Endometrial microvascular endothelial cells (primary cell): ENCODE measurements at regions not wholly inside any gene's neighbourhood (a gene's known extent, or its start where the extent isn't known, plus 50 kb on each side); places are given as distances from the start of the nearest gene placed in this dataset.
"Not testable (repeated sequence)": the region's sequence is repeated elsewhere in the genome, so short reads cannot be mapped to it uniquely, and the experiment has no call there.

ENCODE experiments used
- in situ Hi-C: cut with HindIII; loops from 2 replicates; pipeline ENCODE4 v1.10.0; 2017; ENCODE audit warnings: low sequenced_read_pairs, low pct_unique_long_range_greater_than_20kb; ENCODE audit errors: inconsistent ontology term

GRCh38 chr12:14242825-14243224, 122.7 kb upstream of the ATF7IP start:
- in situ Hi-C loops = not testable (repeated sequence)

- in situ Hi-C loops = no loop called here
Measured at GRCh38 chr12:14243941-14244340, 121.5 kb upstream of the ATF7IP start.

GRCh38 chr12:14244876-14245669, 120.4 kb upstream of the ATF7IP start:
- in situ Hi-C loops = no loop called here

- in situ Hi-C loops = no loop called here
Measured at GRCh38 chr12:14247166-14247565, 118.3 kb upstream of the ATF7IP start.

GRCh38 chr12:14249368-14249767, 116.1 kb upstream of the ATF7IP start:
- in situ Hi-C loops = no loop called here

- in situ Hi-C loops = loop anchor here (10.0 kb wide), 1 partner anchor 162 kb away; no protein-coding TSS in a partner anchor
Measured at GRCh38 chr12:14252697-14253096, 112.8 kb upstream of the ATF7IP start.

GRCh38 chr12:14253496-14253895, 112.0 kb upstream of the ATF7IP start:
- in situ Hi-C loops = loop anchor here (10.0 kb wide), 1 partner anchor 161 kb away; no protein-coding TSS in a partner anchor

GRCh38 chr12:14254781-14255180, 110.7 kb upstream of the ATF7IP start:
- in situ Hi-C loops = loop anchor here (10.0 kb wide), 1 partner anchor 160 kb away; no protein-coding TSS in a partner anchor

- in situ Hi-C loops = loop anchor here (10.0 kb wide), 1 partner anchor 159 kb away; no protein-coding TSS in a partner anchor
Measured at GRCh38 chr12:14256121-14256520, 109.4 kb upstream of the ATF7IP start.

- in situ Hi-C loops = loop anchor here (10.0 kb wide), 1 partner anchor 158 kb away; no protein-coding TSS in a partner anchor
Measured at GRCh38 chr12:14256555-14257169, 108.8 kb upstream of the ATF7IP start.

GRCh38 chr12:14257303-14257733, 108.2 kb upstream of the ATF7IP start:
- in situ Hi-C loops = loop anchor here (10.0 kb wide), 1 partner anchor 157 kb away; no protein-coding TSS in a partner anchor

GRCh38 chr12:14257734-14258574, 107.5 kb upstream of the ATF7IP start:
- in situ Hi-C loops = loop anchor here (10.0 kb wide), 1 partner anchor 157 kb away; no protein-coding TSS in a partner anchor

GRCh38 chr12:14258575-14258940, 106.9 kb upstream of the ATF7IP start:
- in situ Hi-C loops = loop anchor here (10.0 kb wide), 1 partner anchor 156 kb away; no protein-coding TSS in a partner anchor

- in situ Hi-C loops = loop anchor here (10.0 kb wide), 1 partner anchor 155 kb away; no protein-coding TSS in a partner anchor
Measured at GRCh38 chr12:14259481-14260010, 105.9 kb upstream of the ATF7IP start.

GRCh38 chr12:14260011-14260993, 105.2 kb upstream of the ATF7IP start:
- in situ Hi-C loops = no loop called here

- in situ Hi-C loops = no loop called here
Measured at GRCh38 chr12:14261096-14261495, 104.4 kb upstream of the ATF7IP start.

- in situ Hi-C loops = no loop called here
Measured at GRCh38 chr12:14261861-14262260, 103.6 kb upstream of the ATF7IP start.
